ENCODE measurements at regions not wholly inside any gene's neighbourhood (a gene's known extent, or its start where the extent isn't known, plus 50 kb on each side); places are given as distances from the start of the nearest gene placed in this dataset.
"Not testable (repeated sequence)": the region's sequence is repeated elsewhere in the genome, so short reads cannot be mapped to it uniquely, and the experiment has no call there.

GRCh38 chr4:123229286-123229685 lies 167.3 kb upstream of the SPRY1 start:
- DNase-seq: no peak

- no peak for DNase-seq
Observed at GRCh38 chr4:123230061-123230460, 166.5 kb upstream of the SPRY1 start.

GRCh38 chr4:123232439-123232838 lies 164.2 kb upstream of the SPRY1 start:
- DNase-seq: no peak

- no peak for DNase-seq
Observed at GRCh38 chr4:123233136-123233768, 163.3 kb upstream of the SPRY1 start.

GRCh38 chr4:123234955-123235354 lies 161.6 kb upstream of the SPRY1 start:
- no peak for DNase-seq

- DNase-seq: no peak
Observed at GRCh38 chr4:123235431-123235830, 161.2 kb upstream of the SPRY1 start.

- no peak for DNase-seq
Observed at GRCh38 chr4:123236606-123237005, 160.0 kb upstream of the SPRY1 start.

- not testable (repeated sequence) for DNase-seq
Observed at GRCh38 chr4:123240286-123240685, 156.3 kb upstream of the SPRY1 start.

- DNase-seq: not testable (repeated sequence)
Observed at GRCh38 chr4:123243220-123243619, 153.4 kb upstream of the SPRY1 start.

- DNase-seq: no peak
Observed at GRCh38 chr4:123244137-123244536, 152.5 kb upstream of the SPRY1 start.

- DNase-seq: no peak
Observed at GRCh38 chr4:123246085-123246484, 150.5 kb upstream of the SPRY1 start.

GRCh38 chr4:123248085-123248659 lies 148.4 kb upstream of the SPRY1 start:
- peak; percentile 82 for DNase-seq

- no peak for DNase-seq
Observed at GRCh38 chr4:123249821-123250220, 146.8 kb upstream of the SPRY1 start.

- DNase-seq: peak; percentile 22
Observed at GRCh38 chr4:123250843-123251242, 145.8 kb upstream of the SPRY1 start.

GRCh38 chr4:123255971-123256370 lies 140.6 kb upstream of the SPRY1 start:
- no peak for DNase-seq

- no peak for DNase-seq
Observed at GRCh38 chr4:123256901-123257300, 139.7 kb upstream of the SPRY1 start.

GRCh38 chr4:123257591-123257990 lies 139.0 kb upstream of the SPRY1 start:
- no peak for DNase-seq

GRCh38 chr4:123259676-123260646 lies 136.6 kb upstream of the SPRY1 start:
- DNase-seq: no peak

GRCh38 chr4:123260653-123261052 lies 135.9 kb upstream of the SPRY1 start:
- no peak for DNase-seq

GRCh38 chr4:123262080-123262479 lies 134.5 kb upstream of the SPRY1 start:
- no peak for DNase-seq

- DNase-seq: no peak
Observed at GRCh38 chr4:123265443-123265842, 131.2 kb upstream of the SPRY1 start.

GRCh38 chr4:123266221-123266620 lies 130.4 kb upstream of the SPRY1 start:
- no peak for DNase-seq

GRCh38 chr4:123278755-123279154 lies 117.8 kb upstream of the SPRY1 start:
- no peak for DNase-seq

Data from skin of body (tissue), 1 donor.